ENCODE measurements at regions not wholly inside any gene's neighbourhood (a gene's known extent, or its start where the extent isn't known, plus 50 kb on each side); places are given as distances from the start of the nearest gene placed in this dataset.
"Not testable (repeated sequence)": the region's sequence is repeated elsewhere in the genome, so short reads cannot be mapped to it uniquely, and the experiment has no call there.

DNA sequence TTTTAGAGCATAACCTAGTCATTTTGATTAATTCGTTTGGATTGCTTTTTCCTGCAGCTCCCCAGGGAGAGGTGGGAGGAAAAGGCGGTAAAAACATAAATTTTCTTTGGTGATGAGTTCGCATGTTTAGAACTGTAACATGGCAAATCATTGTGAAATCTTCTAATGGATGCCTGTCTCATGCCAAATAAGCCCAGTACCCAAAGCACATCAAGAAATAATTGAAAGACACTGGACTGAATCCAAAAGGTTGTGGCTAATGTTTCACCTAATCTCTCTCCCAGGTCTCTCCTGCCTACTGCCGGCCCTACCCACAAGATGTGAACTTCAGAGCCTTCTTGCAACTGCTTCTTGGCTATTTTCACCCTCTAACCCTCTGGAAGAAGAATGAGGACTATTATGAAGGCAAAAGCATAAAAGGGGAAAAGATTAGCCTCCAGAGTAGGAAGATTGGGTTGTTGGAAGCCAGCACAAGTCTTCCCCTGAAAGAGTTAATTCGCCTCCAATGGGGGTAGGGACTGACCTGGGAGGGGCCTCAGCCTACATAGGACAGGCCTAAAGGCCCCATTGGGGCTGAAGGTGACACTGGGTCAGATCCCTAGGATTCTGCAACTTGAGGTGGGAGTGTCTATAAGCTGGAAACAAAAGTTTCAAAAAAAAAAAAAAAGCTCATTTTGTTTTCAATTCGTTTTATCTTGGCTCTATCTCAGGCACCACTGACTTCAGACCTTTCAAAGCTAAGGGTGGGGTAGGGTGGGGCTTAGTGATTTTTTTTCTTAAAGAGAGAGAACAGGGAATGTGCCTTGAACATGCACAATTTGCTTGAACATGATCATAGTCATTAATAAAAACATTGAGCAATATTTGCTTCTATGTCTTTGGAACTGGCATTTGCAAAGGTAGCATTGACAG is 278.6 kb upstream of the KLF3 start:
- H3K27me3 Mint-ChIP-seq: no peaks in the 10 kb centered on the region
- H3K4me1 Mint-ChIP-seq: peaks cover 4% of the 10 kb centered on the region
- DNase-seq: no peak
- CTCF ChIA-PET: no interaction called here
- H3K4me3 Mint-ChIP-seq: no peak overlapping the region
- peaks cover 6% of the 10 kb centered on the region for H3K9me3 Mint-ChIP-seq
- no peak overlapping the region for H3K27ac Mint-ChIP-seq
- H3K36me3 Mint-ChIP-seq: no peaks in the 10 kb centered on the region

DNA sequence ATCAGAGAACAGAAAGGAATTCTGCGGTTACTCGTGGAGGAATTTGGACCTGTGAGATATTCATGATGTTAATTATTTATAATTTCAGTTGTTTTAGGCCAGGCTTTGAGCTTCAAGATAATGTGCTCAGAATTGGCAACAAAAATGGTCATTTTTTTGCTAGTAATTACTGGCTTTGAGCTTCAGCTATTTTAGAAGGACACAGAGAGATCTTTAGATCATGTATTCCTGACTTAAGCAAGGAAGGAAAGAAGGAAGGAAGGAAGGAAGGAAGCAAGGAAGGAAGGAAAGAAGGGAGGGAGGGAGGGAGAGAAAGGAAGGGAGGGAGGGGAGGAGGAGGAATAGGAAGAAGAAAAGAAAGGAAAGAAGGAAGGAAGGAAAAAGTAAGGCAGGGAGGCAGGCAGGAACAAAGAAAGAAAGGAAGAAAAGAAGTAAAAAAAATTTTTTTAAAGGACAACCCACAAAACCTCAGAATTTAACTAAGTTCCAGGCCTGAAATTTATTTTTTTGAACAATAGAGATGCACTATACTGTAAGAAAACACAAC is 277.9 kb upstream of the KLF3 start:
- H3K4me3 Mint-ChIP-seq: no peak overlapping the region
- no peaks in the 10 kb centered on the region for H3K27me3 Mint-ChIP-seq
- CTCF ChIA-PET: no interaction called here
- H3K27ac Mint-ChIP-seq: no peak overlapping the region
- peaks cover 10% of the 10 kb centered on the region for H3K9me3 Mint-ChIP-seq
- no peak for DNase-seq
- H3K4me1 Mint-ChIP-seq: peaks cover 4% of the 10 kb centered on the region
- peaks cover 3% of the 10 kb centered on the region for H3K36me3 Mint-ChIP-seq

DNA sequence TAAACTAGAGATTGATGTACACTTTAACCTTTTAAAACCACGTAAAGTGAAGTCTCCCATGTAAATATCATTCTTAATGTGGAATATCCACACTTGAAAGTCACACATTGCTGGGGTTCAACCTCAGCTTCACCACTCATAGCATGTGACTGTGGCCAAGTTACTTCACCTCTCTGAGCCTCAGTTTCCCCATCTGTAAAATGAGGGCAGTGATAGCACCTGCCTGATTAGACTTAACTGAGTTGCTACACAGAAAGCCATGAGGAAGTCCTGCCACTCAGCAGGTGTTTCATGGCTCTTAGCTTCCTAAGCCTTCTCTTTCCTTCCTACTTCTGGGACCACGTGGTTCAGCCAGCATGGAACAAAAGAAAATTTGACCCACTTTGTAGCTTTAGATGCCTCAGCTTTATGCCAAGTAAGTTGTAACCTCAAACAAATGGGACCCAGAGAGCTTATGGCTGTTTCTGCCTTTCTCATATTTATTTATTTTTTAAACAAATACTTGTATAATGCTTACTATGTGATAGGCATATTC is 277.3 kb upstream of the KLF3 start:
- Mint-ChIP-seq H3K4me1 (peaks cover 4% of the 10 kb centered on the region), H3K27ac (no peak overlapping the region), H3K27me3 (no peaks in the 10 kb centered on the region), H3K9me3 (peaks cover 15% of the 10 kb centered on the region), H3K4me3 (no peak overlapping the region), H3K36me3 (peaks cover 5% of the 10 kb centered on the region)
- DNase-seq: no peak
- CTCF ChIA-PET: no interaction called here

DNA sequence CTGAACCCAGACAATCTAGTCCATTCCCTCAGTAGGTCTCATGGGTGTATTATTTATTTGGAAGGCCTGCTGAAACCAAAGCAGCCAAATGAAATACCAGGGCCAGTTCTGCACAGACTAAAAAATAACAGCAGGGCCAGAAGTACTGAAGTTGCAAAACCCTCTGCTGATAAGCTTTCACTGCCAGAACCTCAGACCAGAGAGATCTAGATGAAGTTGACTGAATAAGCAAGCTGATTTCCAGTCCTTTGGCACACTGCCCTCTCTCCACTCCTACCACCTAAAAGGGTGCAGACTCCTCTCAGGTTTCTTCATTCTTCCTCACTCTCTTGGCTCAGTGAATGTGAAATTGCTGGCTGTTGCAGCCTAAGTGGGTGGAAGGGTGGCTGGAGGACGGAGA is 276.7 kb upstream of the KLF3 start:
- CTCF ChIA-PET: no interaction called here
- Mint-ChIP-seq H3K4me1 (peaks cover 4% of the 10 kb centered on the region), H3K9me3 (peaks cover 21% of the 10 kb centered on the region), H3K27me3 (no peaks in the 10 kb centered on the region), H3K27ac (no peak overlapping the region), H3K4me3 (no peak overlapping the region), H3K36me3 (peaks cover 10% of the 10 kb centered on the region)
- DNase-seq: no peak

DNA sequence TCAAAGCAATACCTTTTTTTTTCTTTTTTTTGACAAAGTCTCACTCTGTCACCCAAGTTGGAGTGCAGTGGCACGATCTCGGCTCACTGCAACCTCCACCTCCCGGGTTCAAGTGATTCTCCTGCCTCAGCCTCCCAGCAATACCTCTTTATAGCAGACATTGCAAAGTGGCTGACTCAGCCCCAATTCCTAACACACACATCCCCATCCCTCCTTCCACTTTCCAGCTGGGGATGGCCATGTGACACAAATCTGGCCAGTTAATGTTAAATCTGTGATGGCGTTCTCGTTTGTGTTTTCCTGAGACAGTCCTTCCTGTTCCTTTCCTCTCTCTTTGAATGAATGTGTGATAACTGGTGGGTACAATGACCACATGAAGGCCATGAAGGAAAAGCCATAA is 276.2 kb upstream of the KLF3 start:
- Mint-ChIP-seq H3K27me3 (no peaks in the 10 kb centered on the region), H3K36me3 (peaks cover 10% of the 10 kb centered on the region), H3K4me1 (peaks cover 4% of the 10 kb centered on the region), H3K9me3 (peaks cover 24% of the 10 kb centered on the region), H3K27ac (no peak overlapping the region), H3K4me3 (no peak overlapping the region)
- DNase-seq: no peak
- CTCF ChIA-PET: no interaction called here

DNA sequence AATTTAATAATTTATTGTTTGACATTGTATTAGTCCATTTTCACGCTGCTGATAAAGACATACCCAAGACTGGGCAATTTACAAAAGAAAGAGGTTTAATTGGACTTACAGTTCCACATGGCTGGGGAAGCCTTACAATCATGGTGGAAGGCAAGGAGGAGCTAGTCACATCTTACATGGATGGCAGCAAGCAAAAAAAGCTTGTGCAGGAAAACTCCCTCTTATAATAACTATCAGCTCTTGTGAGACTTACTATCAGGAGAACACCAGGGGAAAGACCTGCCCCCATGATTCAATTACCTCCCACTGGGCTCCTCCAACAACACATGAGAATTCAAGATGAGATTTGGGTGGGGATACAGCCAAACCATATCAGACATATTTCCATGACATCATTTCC is 275.1 kb upstream of the KLF3 start:
- Mint-ChIP-seq H3K9me3 (peaks cover 30% of the 10 kb centered on the region), H3K36me3 (peaks cover 11% of the 10 kb centered on the region)
- not testable (repeated sequence) for H3K4me3 Mint-ChIP-seq, H3K27me3 Mint-ChIP-seq, H3K4me1 Mint-ChIP-seq, DNase-seq, H3K27ac Mint-ChIP-seq
- CTCF ChIA-PET: interaction anchor here (0.6 kb wide), 1 partner anchor 23 kb away, joined by 3 read pairs; no protein-coding TSS in a partner anchor

DNA sequence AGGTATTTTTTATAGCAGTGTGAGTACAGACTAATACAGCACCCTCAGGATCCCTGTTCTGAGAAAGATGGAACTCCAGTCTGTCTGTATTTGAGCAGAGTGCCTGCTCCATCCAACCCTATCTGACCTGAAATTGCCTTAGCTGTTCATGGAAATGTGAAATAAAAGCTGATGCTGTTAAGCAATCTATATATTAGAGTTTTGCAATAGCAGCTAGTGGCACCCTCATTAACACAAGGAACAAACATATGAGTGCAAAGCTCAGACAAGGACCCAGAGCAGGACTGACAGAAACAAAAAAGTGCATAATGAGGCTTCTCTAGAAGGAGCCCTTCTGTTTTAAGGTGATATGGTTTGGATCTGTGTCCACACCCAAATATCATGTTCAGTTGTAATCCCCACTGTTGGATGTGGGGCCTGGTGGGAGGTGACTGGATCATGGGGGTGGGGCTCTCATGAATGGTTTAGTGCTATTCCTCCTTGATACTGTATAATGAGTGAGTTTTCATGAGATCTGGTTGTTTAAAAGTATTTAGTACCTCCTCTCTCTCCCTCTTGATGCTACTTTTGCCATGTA is 272.9 kb upstream of the KLF3 start:
- H3K27me3 Mint-ChIP-seq: no peaks in the 10 kb centered on the region
- H3K27ac Mint-ChIP-seq: no peak overlapping the region
- CTCF ChIA-PET: no interaction called here
- peaks cover under 1% of the 10 kb centered on the region for H3K4me1 Mint-ChIP-seq
- peaks cover 11% of the 10 kb centered on the region for H3K36me3 Mint-ChIP-seq
- H3K4me3 Mint-ChIP-seq: no peak overlapping the region
- no peak for DNase-seq
- H3K9me3 Mint-ChIP-seq: peaks cover 30% of the 10 kb centered on the region

DNA sequence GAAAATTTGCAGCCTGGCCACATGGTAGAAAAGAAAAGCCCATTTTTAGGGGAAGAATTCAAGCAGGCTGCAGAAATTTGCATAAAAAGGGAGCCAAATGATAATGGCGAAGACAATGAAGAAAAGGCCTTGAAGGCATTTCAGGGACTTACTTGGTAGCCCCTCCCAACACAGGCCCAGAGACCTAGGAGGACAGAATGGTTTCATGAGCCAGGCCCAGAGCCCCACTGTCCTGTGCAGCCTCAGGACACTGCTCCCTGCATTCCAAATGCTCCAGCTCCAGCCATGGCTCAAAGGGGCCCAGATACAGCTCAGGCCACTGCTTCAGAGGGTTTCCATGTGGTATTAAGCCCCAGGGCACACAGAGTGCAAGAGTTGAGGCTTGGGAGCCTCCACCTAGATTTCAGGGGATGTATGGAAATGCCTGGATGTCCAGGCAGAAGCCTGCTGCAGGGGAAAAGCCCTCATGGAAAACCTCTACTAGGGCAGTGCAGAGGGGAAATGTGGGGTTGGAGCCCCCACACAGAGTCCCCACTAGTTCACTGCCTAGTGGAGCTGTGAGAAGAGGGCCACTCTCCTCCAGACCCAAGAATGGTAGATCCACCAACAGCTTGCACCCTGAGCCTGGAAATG is 271.7 kb upstream of the KLF3 start:
- no peak overlapping the region for H3K27ac Mint-ChIP-seq
- H3K36me3 Mint-ChIP-seq: peaks cover 11% of the 10 kb centered on the region
- peaks cover 30% of the 10 kb centered on the region for H3K9me3 Mint-ChIP-seq
- no peaks in the 10 kb centered on the region for H3K27me3 Mint-ChIP-seq
- CTCF ChIA-PET: no interaction called here
- no peak for DNase-seq
- no peaks in the 10 kb centered on the region for H3K4me1 Mint-ChIP-seq
- H3K4me3 Mint-ChIP-seq: no peak overlapping the region

DNA sequence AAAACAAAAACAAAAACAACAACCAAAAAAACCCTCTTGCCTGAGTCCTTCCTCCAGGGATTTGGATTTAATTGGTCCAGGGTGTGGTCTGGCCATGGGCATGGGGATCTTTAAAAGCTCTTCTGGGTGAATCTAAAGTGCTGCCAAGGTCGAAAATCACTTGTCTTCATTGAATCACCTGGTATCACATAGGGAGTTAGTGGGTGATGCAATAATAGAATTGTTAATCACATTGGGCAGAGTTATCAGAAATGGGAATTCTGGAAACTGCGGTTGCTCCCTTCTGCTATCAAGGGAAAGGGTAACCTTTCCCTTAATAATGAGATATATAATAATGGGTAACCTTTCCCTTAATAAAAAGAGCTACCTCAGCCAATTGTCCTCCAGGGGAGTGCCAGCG is 267.9 kb upstream of the KLF3 start:
- Mint-ChIP-seq H3K27ac (no peak overlapping the region), H3K9me3 (peaks cover 22% of the 10 kb centered on the region), H3K4me3 (no peak overlapping the region), H3K27me3 (no peaks in the 10 kb centered on the region), H3K4me1 (no peaks in the 10 kb centered on the region), H3K36me3 (peaks cover 8% of the 10 kb centered on the region)
- CTCF ChIA-PET: interaction anchor here (0.7 kb wide), 1 partner anchor 283 kb away, joined by 3 read pairs; no protein-coding TSS in a partner anchor
- DNase-seq: no peak

DNA sequence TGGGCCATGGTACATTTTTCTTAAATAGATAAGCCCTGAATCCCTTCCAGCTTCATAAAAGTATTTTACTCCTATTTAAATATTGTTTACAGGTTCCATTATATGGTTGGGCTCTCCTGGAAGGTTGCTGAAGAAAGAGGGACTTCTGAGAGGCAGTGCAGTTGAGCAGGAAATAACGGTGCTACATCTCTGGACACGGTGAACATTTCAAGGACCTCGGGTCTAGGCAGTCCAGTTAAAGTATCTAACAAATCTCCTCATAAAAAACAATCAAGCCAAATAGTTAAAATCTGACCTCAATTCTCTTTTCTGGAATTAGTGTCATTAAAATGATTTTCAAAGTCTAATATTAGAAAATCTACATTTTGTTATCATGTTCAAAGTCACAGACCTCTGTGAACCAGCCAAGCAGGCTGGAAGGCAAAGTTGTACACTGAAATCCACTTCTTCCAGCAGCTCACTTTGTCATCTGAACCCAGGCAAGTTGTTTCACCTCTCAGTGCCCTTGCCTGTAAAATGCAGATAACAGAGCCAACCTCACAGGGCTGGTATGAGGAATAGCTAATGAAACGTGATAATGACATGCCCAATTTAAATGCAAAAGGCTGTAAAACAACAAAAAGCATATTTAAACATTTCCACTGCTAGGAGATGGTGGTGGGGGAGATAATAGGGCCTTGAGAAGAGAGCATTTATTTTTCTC is 267.0 kb upstream of the KLF3 start:
- Mint-ChIP-seq H3K9me3 (peaks cover 14% of the 10 kb centered on the region), H3K36me3 (peaks cover 3% of the 10 kb centered on the region)
- CTCF ChIA-PET: no interaction called here

DNA sequence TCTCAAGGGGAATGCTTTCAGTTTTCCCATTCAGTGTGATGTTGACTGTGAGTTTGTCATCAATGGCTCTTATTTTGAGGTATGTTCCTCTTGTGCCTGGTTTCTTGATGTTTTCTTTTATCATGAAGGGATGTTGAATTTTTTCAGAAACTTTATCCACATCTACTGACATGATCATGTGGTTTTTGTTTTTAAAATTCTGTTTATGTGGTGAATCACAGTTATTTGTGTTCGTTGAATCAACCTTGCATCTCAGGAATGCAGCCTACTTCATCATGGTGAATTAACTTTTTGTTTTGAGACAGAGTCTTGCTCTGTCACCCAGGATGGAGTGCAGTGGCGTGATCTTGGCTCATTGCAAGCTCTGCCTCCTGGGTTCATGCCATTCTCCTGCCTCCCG is 263.1 kb upstream of the KLF3 start:
- Mint-ChIP-seq H3K27me3 (peaks cover 4% of the 10 kb centered on the region), H3K36me3 (no peaks in the 10 kb centered on the region), H3K27ac (no peak overlapping the region), H3K4me1 (no peaks in the 10 kb centered on the region), H3K4me3 (no peak overlapping the region), H3K9me3 (peaks cover 3% of the 10 kb centered on the region)
- CTCF ChIA-PET: no interaction called here
- no peak for DNase-seq

More for the DNA sequence above, 267.0 kb upstream of the KLF3 start:
- no peaks in the 10 kb centered on the region for H3K27me3 Mint-ChIP-seq
- no peak overlapping the region for H3K27ac Mint-ChIP-seq
- H3K4me3 Mint-ChIP-seq: no peak overlapping the region
- H3K4me1 Mint-ChIP-seq: no peaks in the 10 kb centered on the region
- no peak for DNase-seq

DNA sequence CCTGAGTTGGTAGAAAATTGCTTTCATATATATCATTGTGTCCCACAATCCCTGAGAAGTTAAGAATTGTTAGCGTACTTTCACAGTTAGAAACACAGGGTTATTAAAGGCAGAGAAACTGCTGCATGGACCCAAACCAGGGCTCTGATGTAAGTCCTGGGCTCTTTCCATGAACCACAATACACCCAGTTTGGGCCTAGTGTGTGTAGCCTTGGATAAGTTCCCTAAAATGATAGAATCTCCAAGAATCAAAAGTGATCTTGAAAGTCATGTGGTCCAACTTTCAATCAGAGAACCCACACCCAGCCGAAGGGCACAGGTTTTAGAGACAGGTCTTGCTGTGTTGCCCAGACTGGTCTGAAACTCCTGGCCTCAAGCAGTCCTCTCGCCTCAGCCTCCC is 257.8 kb upstream of the KLF3 start:
- CTCF ChIA-PET: no interaction called here
- Mint-ChIP-seq H3K27me3 (peaks cover 4% of the 10 kb centered on the region), H3K4me3 (no peak overlapping the region), H3K36me3 (no peaks in the 10 kb centered on the region), H3K9me3 (peaks cover 2% of the 10 kb centered on the region), H3K27ac (no peak overlapping the region), H3K4me1 (no peaks in the 10 kb centered on the region)
- no peak for DNase-seq

DNA sequence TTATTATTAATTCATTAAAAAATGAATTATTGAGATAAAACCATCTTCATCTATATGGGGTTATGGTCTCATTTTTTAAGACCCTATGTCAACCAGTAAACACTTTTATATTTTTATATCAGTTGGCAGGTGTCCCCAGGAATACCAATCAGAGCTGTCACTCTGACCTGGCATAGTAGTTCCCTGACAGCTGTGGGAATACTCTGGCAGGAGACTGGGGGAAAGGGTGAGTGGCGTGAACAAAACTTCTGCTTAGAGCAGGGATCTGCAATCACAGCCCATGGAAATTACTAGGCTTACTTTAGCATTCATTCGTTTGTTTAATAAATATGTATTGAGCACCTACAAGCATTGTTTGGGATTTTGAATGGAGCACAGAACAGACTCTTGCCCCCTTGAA is 254.1 kb upstream of the KLF3 start:
- no peak for DNase-seq
- Mint-ChIP-seq H3K27ac (no peak overlapping the region), H3K27me3 (no peaks in the 10 kb centered on the region), H3K9me3 (peaks cover 2% of the 10 kb centered on the region), H3K4me1 (peaks cover 8% of the 10 kb centered on the region), H3K4me3 (no peak overlapping the region), H3K36me3 (no peaks in the 10 kb centered on the region)
- CTCF ChIA-PET: no interaction called here

DNA sequence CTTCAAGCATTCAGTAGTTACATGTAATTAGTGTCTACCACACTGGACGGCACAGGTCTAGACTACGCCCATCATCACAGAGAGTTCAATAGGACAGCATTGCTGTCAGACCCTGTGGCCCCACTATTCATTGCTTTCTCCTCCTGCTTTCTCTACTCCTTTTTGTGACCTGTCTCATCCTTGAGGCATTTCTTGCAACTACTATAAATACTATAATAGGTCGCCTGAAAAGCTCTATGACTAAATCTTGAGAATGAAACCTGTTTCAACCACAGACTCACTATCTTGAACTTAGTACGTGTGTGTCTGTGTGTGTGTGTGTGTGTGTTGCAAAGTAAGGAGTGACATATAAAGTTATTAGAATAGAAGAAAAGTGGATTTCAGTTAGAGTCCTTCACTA is 252.9 kb upstream of the KLF3 start:
- Mint-ChIP-seq H3K36me3 (no peaks in the 10 kb centered on the region), H3K4me1 (peaks cover 12% of the 10 kb centered on the region), H3K9me3 (no peaks in the 10 kb centered on the region), H3K27ac (no peak overlapping the region), H3K27me3 (no peaks in the 10 kb centered on the region), H3K4me3 (no peak overlapping the region)
- CTCF ChIA-PET: no interaction called here
- DNase-seq: no peak

All from activated naive CD4-positive, alpha-beta T cell treated with anti-CD3 and anti-CD28 coated beads, Interleukin-2, amount 10 ng/mL, durations not matched to agents 7 days and 5 days (primary cell).